ENCODE measurements at regions not wholly inside any gene's neighbourhood (a gene's known extent, or its start where the extent isn't known, plus 50 kb on each side); places are given as distances from the start of the nearest gene placed in this dataset.

DNA sequence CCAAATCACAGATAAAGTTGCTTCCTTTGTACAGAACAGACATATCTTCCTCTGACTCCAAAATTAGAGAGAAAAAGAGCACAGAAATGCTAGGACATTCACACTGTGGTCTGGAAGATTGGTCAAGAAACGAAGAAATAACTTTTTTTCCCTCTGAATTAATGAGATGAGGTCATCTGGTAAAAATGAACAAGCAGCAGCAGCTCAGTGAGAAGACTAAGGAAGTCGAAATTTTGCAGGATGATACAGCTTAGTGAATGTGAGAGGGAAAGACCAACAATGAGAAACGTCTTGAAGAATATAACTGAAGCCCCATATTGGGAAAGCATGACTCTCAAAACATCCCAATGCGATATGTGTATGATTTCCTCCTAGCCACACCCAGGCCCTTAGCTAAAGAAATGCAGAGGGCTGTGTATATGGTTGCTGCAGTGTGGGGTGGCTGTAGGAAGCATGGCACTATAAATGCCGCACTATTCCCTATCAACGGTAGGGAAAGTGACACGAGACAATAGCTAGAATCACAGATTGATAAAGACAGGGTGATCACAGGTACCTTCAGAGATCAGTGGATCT lies 208.6 kb downstream of the VEGFC start (continued):
- TF ChIP-seq MYNN (tag by site-specific recombination; IDR thresholded peaks at IDR 0.05; ENCODE audit: borderline replicate concordance), result no peak
- TF ChIP-seq, protein P1, sequence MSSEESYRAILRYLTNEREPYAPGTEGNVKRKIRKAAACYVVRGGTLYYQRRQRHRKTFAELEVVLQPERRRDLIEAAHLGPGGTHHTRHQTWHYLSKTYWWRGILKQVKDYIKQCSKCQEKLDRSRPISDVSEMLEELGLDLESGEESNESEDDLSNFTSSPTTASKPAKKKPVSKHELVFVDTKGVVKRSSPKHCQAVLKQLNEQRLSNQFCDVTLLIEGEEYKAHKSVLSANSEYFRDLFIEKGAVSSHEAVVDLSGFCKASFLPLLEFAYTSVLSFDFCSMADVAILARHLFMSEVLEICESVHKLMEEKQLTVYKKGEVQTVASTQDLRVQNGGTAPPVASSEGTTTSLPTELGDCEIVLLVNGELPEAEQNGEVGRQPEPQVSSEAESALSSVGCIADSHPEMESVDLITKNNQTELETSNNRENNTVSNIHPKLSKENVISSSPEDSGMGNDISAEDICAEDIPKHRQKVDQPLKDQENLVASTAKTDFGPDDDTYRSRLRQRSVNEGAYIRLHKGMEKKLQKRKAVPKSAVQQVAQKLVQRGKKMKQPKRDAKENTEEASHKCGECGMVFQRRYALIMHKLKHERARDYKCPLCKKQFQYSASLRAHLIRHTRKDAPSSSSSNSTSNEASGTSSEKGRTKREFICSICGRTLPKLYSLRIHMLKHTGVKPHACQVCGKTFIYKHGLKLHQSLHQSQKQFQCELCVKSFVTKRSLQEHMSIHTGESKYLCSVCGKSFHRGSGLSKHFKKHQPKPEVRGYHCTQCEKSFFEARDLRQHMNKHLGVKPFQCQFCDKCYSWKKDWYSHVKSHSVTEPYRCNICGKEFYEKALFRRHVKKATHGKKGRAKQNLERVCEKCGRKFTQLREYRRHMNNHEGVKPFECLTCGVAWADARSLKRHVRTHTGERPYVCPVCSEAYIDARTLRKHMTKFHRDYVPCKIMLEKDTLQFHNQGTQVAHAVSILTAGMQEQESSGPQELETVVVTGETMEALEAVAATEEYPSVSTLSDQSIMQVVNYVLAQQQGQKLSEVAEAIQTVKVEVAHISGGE (tag by site-specific recombination; conservative IDR thresholded peaks at IDR 0.05; ENCODE audit: low read depth), result no peak
- TF ChIP-seq, protein P2, sequence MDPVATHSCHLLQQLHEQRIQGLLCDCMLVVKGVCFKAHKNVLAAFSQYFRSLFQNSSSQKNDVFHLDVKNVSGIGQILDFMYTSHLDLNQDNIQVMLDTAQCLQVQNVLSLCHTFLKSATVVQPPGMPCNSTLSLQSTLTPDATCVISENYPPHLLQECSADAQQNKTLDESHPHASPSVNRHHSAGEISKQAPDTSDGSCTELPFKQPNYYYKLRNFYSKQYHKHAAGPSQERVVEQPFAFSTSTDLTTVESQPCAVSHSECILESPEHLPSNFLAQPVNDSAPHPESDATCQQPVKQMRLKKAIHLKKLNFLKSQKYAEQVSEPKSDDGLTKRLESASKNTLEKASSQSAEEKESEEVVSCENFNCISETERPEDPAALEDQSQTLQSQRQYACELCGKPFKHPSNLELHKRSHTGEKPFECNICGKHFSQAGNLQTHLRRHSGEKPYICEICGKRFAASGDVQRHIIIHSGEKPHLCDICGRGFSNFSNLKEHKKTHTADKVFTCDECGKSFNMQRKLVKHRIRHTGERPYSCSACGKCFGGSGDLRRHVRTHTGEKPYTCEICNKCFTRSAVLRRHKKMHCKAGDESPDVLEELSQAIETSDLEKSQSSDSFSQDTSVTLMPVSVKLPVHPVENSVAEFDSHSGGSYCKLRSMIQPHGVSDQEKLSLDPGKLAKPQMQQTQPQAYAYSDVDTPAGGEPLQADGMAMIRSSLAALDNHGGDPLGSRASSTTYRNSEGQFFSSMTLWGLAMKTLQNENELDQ (tag by site-specific recombination; IDR thresholded peaks at IDR 0.05; ENCODE audit: low read depth), result no peak
- TF ChIP-seq GLIS2 (tag by site-specific recombination; IDR thresholded peaks at IDR 0.05), result no peak
- no peak for TF ChIP-seq ZNF175 (tag by site-specific recombination; IDR thresholded peaks at IDR 0.05)
- TF ChIP-seq ZNF660 (tag by site-specific recombination; IDR thresholded peaks at IDR 0.05), result no peak
- TF ChIP-seq, protein P3, sequence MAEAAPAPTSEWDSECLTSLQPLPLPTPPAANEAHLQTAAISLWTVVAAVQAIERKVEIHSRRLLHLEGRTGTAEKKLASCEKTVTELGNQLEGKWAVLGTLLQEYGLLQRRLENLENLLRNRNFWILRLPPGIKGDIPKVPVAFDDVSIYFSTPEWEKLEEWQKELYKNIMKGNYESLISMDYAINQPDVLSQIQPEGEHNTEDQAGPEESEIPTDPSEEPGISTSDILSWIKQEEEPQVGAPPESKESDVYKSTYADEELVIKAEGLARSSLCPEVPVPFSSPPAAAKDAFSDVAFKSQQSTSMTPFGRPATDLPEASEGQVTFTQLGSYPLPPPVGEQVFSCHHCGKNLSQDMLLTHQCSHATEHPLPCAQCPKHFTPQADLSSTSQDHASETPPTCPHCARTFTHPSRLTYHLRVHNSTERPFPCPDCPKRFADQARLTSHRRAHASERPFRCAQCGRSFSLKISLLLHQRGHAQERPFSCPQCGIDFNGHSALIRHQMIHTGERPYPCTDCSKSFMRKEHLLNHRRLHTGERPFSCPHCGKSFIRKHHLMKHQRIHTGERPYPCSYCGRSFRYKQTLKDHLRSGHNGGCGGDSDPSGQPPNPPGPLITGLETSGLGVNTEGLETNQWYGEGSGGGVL (tag by site-specific recombination; IDR thresholded peaks at IDR 0.05), result no peak

DNA sequence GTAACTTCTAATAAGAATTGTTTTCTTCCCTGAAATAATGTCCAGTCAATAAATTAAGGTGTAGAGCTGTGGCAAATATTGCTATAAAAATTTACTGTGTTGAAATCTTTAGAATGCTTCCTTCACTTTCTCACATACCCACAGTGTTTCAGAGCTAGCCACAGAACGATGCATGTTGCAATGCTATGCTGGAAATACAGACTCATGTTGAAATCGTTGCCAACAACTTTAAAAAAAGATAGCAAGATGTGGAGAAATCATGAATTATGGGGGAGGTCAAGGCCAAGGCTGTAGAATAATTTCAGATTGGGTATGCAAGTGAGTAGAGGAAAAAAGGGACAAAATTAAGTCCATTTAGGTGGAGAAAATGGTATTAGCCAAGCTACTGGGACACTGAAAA lies 204.8 kb downstream of the VEGFC start:
- ChIA-PET POLR2A (no interaction called here), CTCF (no interaction called here)
- Histone ChIP-seq H3K9me3 (ENCODE audit: control insufficient read depth, insufficient read depth, low read depth, low read length) (no peaks in the 10 kb centered on the region), H3K36me3 (ENCODE audit: control insufficient read depth in 2 of 2, insufficient read depth in 1 of 2, low read length in 2 of 2) (no peaks in the 10 kb centered on the region), H3K4me1 (ENCODE audit: control insufficient read depth, insufficient read depth, low read length) (no peaks in the 10 kb centered on the region), H3K27ac (ENCODE audit: extremely low read depth, low read depth, low read length) (no peak overlapping the region), H3K4me3 (ENCODE audit: low read depth, low read length) (no peak overlapping the region)
- TF ChIP-seq SP2 (tag by site-specific recombination; IDR thresholded peaks at IDR 0.05), result no peak

DNA sequence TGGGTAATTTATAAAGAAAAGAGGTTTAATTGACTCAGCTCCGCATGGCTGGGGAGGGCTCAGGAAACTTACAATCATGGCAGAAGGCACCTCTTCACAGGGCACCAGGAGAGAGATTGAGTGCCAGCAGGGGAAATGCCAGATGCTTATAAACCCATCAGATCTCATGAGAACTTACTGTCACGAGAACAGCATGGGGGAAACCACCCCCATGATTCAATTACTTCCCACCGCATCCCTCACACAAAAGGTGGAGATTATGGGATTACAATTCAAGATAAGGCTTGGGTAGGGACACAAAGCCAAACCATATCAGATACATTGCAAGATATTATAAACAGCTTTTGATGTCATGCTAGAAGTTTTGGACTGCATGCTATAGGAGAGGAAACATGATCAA lies 204.3 kb downstream of the VEGFC start:
- Histone ChIP-seq H3K36me3 (ENCODE audit: control insufficient read depth in 2 of 2, insufficient read depth in 1 of 2, low read length in 2 of 2) (no peaks in the 10 kb centered on the region), H3K9me3 (ENCODE audit: control insufficient read depth, insufficient read depth, low read depth, low read length) (no peaks in the 10 kb centered on the region), H3K4me3 (ENCODE audit: low read depth, low read length) (no peak overlapping the region), H3K4me1 (ENCODE audit: control insufficient read depth, insufficient read depth, low read length) (no peaks in the 10 kb centered on the region), H3K27ac (ENCODE audit: extremely low read depth, low read depth, low read length) (no peak overlapping the region)
- CTCF ChIA-PET, result interaction anchor here (1.0 kb wide), 1 partner anchor 210 kb away, joined by 3 read pairs; no protein-coding TSS in a partner anchor
- POLR2A ChIA-PET, result no interaction called here
- TF ChIP-seq, protein P4, sequence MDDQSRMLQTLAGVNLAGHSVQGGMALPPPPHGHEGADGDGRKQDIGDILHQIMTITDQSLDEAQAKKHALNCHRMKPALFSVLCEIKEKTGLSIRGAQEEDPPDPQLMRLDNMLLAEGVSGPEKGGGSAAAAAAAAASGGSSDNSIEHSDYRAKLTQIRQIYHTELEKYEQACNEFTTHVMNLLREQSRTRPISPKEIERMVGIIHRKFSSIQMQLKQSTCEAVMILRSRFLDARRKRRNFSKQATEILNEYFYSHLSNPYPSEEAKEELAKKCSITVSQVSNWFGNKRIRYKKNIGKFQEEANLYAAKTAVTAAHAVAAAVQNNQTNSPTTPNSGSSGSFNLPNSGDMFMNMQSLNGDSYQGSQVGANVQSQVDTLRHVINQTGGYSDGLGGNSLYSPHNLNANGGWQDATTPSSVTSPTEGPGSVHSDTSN (CRISPR knock-in tag; IDR thresholded peaks at IDR 0.05), result no peak
- TF ChIP-seq, protein P5, sequence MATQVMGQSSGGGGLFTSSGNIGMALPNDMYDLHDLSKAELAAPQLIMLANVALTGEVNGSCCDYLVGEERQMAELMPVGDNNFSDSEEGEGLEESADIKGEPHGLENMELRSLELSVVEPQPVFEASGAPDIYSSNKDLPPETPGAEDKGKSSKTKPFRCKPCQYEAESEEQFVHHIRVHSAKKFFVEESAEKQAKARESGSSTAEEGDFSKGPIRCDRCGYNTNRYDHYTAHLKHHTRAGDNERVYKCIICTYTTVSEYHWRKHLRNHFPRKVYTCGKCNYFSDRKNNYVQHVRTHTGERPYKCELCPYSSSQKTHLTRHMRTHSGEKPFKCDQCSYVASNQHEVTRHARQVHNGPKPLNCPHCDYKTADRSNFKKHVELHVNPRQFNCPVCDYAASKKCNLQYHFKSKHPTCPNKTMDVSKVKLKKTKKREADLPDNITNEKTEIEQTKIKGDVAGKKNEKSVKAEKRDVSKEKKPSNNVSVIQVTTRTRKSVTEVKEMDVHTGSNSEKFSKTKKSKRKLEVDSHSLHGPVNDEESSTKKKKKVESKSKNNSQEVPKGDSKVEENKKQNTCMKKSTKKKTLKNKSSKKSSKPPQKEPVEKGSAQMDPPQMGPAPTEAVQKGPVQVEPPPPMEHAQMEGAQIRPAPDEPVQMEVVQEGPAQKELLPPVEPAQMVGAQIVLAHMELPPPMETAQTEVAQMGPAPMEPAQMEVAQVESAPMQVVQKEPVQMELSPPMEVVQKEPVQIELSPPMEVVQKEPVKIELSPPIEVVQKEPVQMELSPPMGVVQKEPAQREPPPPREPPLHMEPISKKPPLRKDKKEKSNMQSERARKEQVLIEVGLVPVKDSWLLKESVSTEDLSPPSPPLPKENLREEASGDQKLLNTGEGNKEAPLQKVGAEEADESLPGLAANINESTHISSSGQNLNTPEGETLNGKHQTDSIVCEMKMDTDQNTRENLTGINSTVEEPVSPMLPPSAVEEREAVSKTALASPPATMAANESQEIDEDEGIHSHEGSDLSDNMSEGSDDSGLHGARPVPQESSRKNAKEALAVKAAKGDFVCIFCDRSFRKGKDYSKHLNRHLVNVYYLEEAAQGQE (tag by site-specific recombination; IDR thresholded peaks at IDR 0.05), result no peak
- TF ChIP-seq ZNF571 (tag by site-specific recombination; IDR thresholded peaks at IDR 0.05) (no peak), ZNF366 (tag by site-specific recombination; conservative IDR thresholded peaks at IDR 0.05) (no peak), ZNF221 (tag by site-specific recombination; IDR thresholded peaks at IDR 0.05; ENCODE audit: borderline replicate concordance) (no peak), ZNF341 (tag by site-specific recombination; IDR thresholded peaks at IDR 0.05; ENCODE audit: low read depth) (no peak), ZNF837 (tag by site-specific recombination; IDR thresholded peaks at IDR 0.05) (no peak), SALL2 (tag by site-specific recombination; IDR thresholded peaks at IDR 0.05; ENCODE audit: borderline replicate concordance) (no peak)
- TF ChIP-seq, protein P6, sequence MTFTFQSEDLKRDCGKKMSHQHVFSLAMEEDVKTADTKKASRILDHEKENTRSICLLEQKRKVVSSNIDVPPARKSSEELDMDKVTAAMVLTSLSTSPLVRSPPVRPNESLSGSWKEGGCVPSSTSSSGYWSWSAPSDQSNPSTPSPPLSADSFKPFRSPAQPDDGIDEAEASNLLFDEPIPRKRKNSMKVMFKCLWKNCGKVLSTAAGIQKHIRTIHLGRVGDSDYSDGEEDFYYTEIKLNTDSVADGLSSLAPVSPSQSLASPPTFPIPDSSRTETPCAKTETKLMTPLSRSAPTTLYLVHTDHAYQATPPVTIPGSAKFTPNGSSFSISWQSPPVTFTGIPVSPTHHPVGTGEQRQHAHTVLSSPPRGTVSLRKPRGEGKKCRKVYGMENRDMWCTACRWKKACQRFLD (tag by site-specific recombination; IDR thresholded peaks at IDR 0.05), result no peak
